H1 (cell line): ENCODE measurements at regions not wholly inside any gene's neighbourhood (a gene's known extent, or its start where the extent isn't known, plus 50 kb on each side); places are given as distances from the start of the nearest gene placed in this dataset.

Experiments
- CTCF ChIA-PET: fragments of 300-600 bp; sonication (Branson Sonifier 250); formaldehyde crosslinking; loops from one replicate; lab custom pipeline; 2021; ENCODE audit not compliant: partially characterized antibody; lab: Charles Lee
- POLR2A ChIA-PET: fragments of 300-600 bp; sonication (Branson Sonifier 250); formaldehyde crosslinking; loops from one replicate; lab custom pipeline; 2021; ENCODE audit warnings: inconsistent platforms; ENCODE audit not compliant: partially characterized antibody; lab: Charles Lee
- DNase-seq, 2 experiments: peaks; one replicate each; pipeline versions ENCODE4 v3.0.0 to v3.0.0-alpha.2; 2010 to 2022; ENCODE audit warnings: low spot score in 2 of 2, low read depth in 1 of 2, mixed read lengths in 1 of 2
- FAIRE-seq: peaks from 2 replicates; lab custom pipeline; 2011; peaks lifted over from hg19 to GRCh38; lab: Jason Lieb, UNC
- H2AFZ ChIP-seq: 2 replicates; pipeline ENCODE4 v1.8.1; 2012; ENCODE audit warnings: low read length, inconsistent platforms
- H2AK5ac ChIP-seq: 2 replicates; pipeline ENCODE4 v1.6.1; 2013; ENCODE audit warnings: low read depth, low read length
- H2BK120ac ChIP-seq: replicated peaks from 2 replicates; pipeline ENCODE3; 2013; ENCODE audit warnings: low read depth, low read length, inconsistent platforms
- H2BK12ac ChIP-seq: 2 replicates; pipeline ENCODE4 v1.6.1; 2013; ENCODE audit warnings: low read depth, low read length
- H2BK15ac ChIP-seq: 2 replicates; pipeline ENCODE4 v1.6.1; 2013; ENCODE audit warnings: low read length
- H2BK20ac ChIP-seq: 2 replicates; pipeline ENCODE4 v1.6.1; 2013; ENCODE audit warnings: low read length
- H2BK5ac ChIP-seq: 2 replicates; pipeline ENCODE4 v1.6.1; 2013; ENCODE audit warnings: low read depth, low read length
- H3K14ac ChIP-seq: 2 replicates; pipeline ENCODE4 v1.6.1; 2013; ENCODE audit warnings: inconsistent platforms; ENCODE audit not compliant: insufficient read length
- H3K18ac ChIP-seq: 2 replicates; pipeline ENCODE4 v1.6.1; 2013; ENCODE audit warnings: low read length; ENCODE audit errors: extremely low read depth
- H3K23ac ChIP-seq: 2 replicates; pipeline ENCODE4 v1.6.1; 2013; ENCODE audit warnings: inconsistent platforms; ENCODE audit not compliant: insufficient read length
- H3K23me2 ChIP-seq: 2 replicates; pipeline ENCODE4 v1.6.1; 2013; ENCODE audit warnings: low read depth, low read length
- H3K27ac ChIP-seq: 2 replicates; pipeline ENCODE4 v1.6.1; 2011; ENCODE audit warnings: low read depth, low read length, inconsistent platforms
- H3K27me3 ChIP-seq, 4 experiments: replicated peaks in 1 of 4; 1 replicate in 1 of 4; 2 replicates in 3 of 4; pipeline versions ENCODE4 v1.6.1 to v1.8.1; 2011 to 2013; ENCODE audit warnings: low read length in 3 of 4, mild to moderate bottlenecking in 3 of 4, inconsistent platforms in 2 of 4, mixed read lengths in 2 of 4, moderate library complexity in 1 of 4; ENCODE audit not compliant: control insufficient read depth in 3 of 4, insufficient read depth in 3 of 4; ENCODE audit errors: extremely low read depth in 1 of 4
- H3K36me3 ChIP-seq, 4 experiments: 2 replicates each; pipeline versions ENCODE4 v1.6.1 to v1.8.1; 2011 to 2013; ENCODE audit warnings: mild to moderate bottlenecking in 4 of 4, low read length in 3 of 4, moderate library complexity in 2 of 4, control low read depth in 1 of 4, inconsistent platforms in 1 of 4; ENCODE audit not compliant: insufficient read depth in 4 of 4, control insufficient read depth in 2 of 4
- H3K4ac ChIP-seq: replicated peaks from 2 replicates; pipeline ENCODE3; 2013; ENCODE audit warnings: low read length, low read depth, mixed read lengths, inconsistent platforms; ENCODE audit not compliant: insufficient read length
- H3K4me1 ChIP-seq, 4 experiments: replicated peaks in 1 of 4; 1 replicate in 1 of 4; 2 replicates in 3 of 4; pipeline versions ENCODE4 v1.6.1 to v1.8.1; 2011 to 2013; ENCODE audit warnings: low read length in 3 of 4, inconsistent platforms in 2 of 4, mixed read lengths in 1 of 4; ENCODE audit not compliant: insufficient read depth in 4 of 4, control insufficient read depth in 3 of 4
- H3K4me2 ChIP-seq, 2 experiments: 2 replicates each; pipeline versions ENCODE4 v1.6.1 to v1.8.1; 2011 to 2013; ENCODE audit warnings: low read depth in 2 of 2, low read length in 2 of 2, control low read depth in 1 of 2, inconsistent platforms in 1 of 2, mild to moderate bottlenecking in 1 of 2; ENCODE audit not compliant: insufficient read depth in 1 of 2
- H3K4me3 ChIP-seq, 4 experiments: fragments of 200-600, 300-600 bp in 1 of 4; sonication (generic), shearing (Covaris generic), sonication (Bioruptor Twin) in 1 of 4; 2 replicates each; pipeline versions ENCODE4 v1.5.1 to v1.8.1; 2011 to 2016; ENCODE audit warnings: low read length in 4 of 4, low read depth in 3 of 4, control low read depth in 2 of 4, inconsistent platforms in 2 of 4, mild to moderate bottlenecking in 2 of 4, mixed read lengths in 1 of 4, moderate library complexity in 1 of 4; ENCODE audit not compliant: insufficient read depth in 2 of 4; ENCODE audit errors: extremely low read depth in 1 of 4
- H3K56ac ChIP-seq: replicated peaks from 2 replicates; pipeline ENCODE3; 2013; ENCODE audit warnings: low read depth, mild to moderate bottlenecking, mixed read lengths, low read length, inconsistent platforms; ENCODE audit not compliant: insufficient read length
- H3K79me1 ChIP-seq: 2 replicates; pipeline ENCODE4 v1.6.1; 2013; ENCODE audit warnings: low read depth, low read length, control low read depth
- H3K79me2 ChIP-seq, 2 experiments: 2 replicates each; pipeline versions ENCODE4 v1.6.1 to v1.8.1; 2012 to 2013; ENCODE audit warnings: low read length in 2 of 2, mild to moderate bottlenecking in 2 of 2, inconsistent platforms in 1 of 2; ENCODE audit not compliant: insufficient read depth in 2 of 2, control insufficient read depth in 1 of 2
- H3K9ac ChIP-seq, 4 experiments: replicated peaks in 1 of 4; 1 replicate in 1 of 4; 2 replicates in 3 of 4; pipeline versions ENCODE4 v1.6.1 to v1.8.1; 2011 to 2013; ENCODE audit warnings: low read depth in 3 of 4, low read length in 3 of 4, control low read depth in 2 of 4, mild to moderate bottlenecking in 2 of 4, moderate library complexity in 2 of 4, inconsistent platforms in 1 of 4; ENCODE audit errors: extremely low read depth in 1 of 4
- H3K9me3 ChIP-seq, 2 experiments: 2 replicates each; pipeline versions ENCODE4 v1.6.1 to v1.8.1; 2012 to 2013; ENCODE audit warnings: mild to moderate bottlenecking in 2 of 2, moderate library complexity in 2 of 2, control low read depth in 1 of 2, inconsistent platforms in 1 of 2, low read depth in 1 of 2, low read length in 1 of 2, mixed read lengths in 1 of 2; ENCODE audit not compliant: insufficient read depth in 2 of 2
- H4K20me1 ChIP-seq, 2 experiments: replicated peaks in 1 of 2; 2 replicates each; pipeline versions ENCODE3 to v1.8.1; 2011 to 2013; ENCODE audit warnings: inconsistent platforms in 2 of 2, low read length in 2 of 2, mild to moderate bottlenecking in 1 of 2; ENCODE audit not compliant: insufficient read depth in 2 of 2, control insufficient read depth in 1 of 2
- H4K5ac ChIP-seq: 2 replicates; pipeline ENCODE4 v1.6.1; 2013; ENCODE audit warnings: low read length, low read depth, mixed read lengths, inconsistent platforms; ENCODE audit not compliant: insufficient read length
- H4K8ac ChIP-seq: 2 replicates; pipeline ENCODE4 v1.8.0; 2013; ENCODE audit warnings: mild to moderate bottlenecking, moderate library complexity, low read length, inconsistent platforms; ENCODE audit not compliant: insufficient read depth; ENCODE audit errors: extremely low read depth
- H4K91ac ChIP-seq: replicated peaks from 2 replicates; pipeline ENCODE3; 2013; ENCODE audit warnings: low read length, mixed read lengths, inconsistent platforms; ENCODE audit not compliant: insufficient read length
- ASH2L ChIP-seq: fragments of 200-600, 300-600 bp; sonication (generic); IDR thresholded peaks from one replicate; pipeline ENCODE4 v1.7.1; 2017; ENCODE audit warnings: low read length
- BRCA1 ChIP-seq: IDR thresholded peaks from 2 replicates; pipeline ENCODE4 v1.6.1; 2012; ENCODE audit warnings: low read depth, low read length, improper control_type of control experiment
- CBX5 ChIP-seq: fragments of 300-800, 300-1000 bp; sonication (generic); IDR thresholded peaks from 2 replicates; pipeline ENCODE4 v1.7.1; 2016; ENCODE audit warnings: antibody characterized with exemption, low read length, low read depth
- CHD2 ChIP-seq: IDR thresholded peaks from 2 replicates; pipeline ENCODE4 v1.6.1; 2012; ENCODE audit warnings: low read length, improper control_type of control experiment
- CTCF ChIP-seq, 3 experiments: IDR thresholded peaks; 1 replicate in 2 of 3; 2 replicates in 1 of 3; pipeline versions ENCODE4 v1.5.1 to v1.6.1; 2011; ENCODE audit warnings: low read length in 3 of 3, mild to moderate bottlenecking in 3 of 3, inconsistent platforms in 2 of 3, low read depth in 1 of 3, moderate library complexity in 1 of 3; ENCODE audit not compliant: insufficient read depth in 1 of 3; ENCODE audit errors: control extremely low read depth in 1 of 3
- KDM4A ChIP-seq: IDR thresholded peaks from one replicate; pipeline ENCODE4 v1.7.1; 2012; ENCODE audit warnings: low read depth, mild to moderate bottlenecking, moderate library complexity, low read length, inconsistent platforms; ENCODE audit not compliant: severe bottlenecking
- MAFK ChIP-seq: IDR thresholded peaks from 2 replicates; pipeline ENCODE4 v1.6.1; 2012; ENCODE audit warnings: low read depth, mild to moderate bottlenecking, improper control_type of control experiment, low read length
- RAD21 ChIP-seq, 2 experiments: IDR thresholded peaks in 1 of 2; conservative IDR thresholded peaks in 1 of 2; 2 replicates each; pipeline ENCODE4 v1.6.1; 2011; ENCODE audit warnings: low read depth in 2 of 2, low read length in 2 of 2, improper control_type of control experiment in 1 of 2, inconsistent platforms in 1 of 2, mild to moderate bottlenecking in 1 of 2, moderate library complexity in 1 of 2
- RNF2 ChIP-seq: fragments of 200-900, 300-1000 bp; sonication (generic); IDR thresholded peaks from 2 replicates; pipeline ENCODE4 v1.7.1; 2016; ENCODE audit warnings: borderline replicate concordance, low read depth, mild to moderate bottlenecking, antibody characterized with exemption, low read length; ENCODE audit not compliant: poor library complexity, severe bottlenecking; ENCODE audit errors: missing control alignments
- SIN3A ChIP-seq, 2 experiments: IDR thresholded peaks in 1 of 2; conservative IDR thresholded peaks in 1 of 2; 2 replicates each; pipeline ENCODE4 v1.6.1; 2011 to 2012; ENCODE audit warnings: low read length in 2 of 2, improper control_type of control experiment in 1 of 2, low read depth in 1 of 2, mild to moderate bottlenecking in 1 of 2
- TBP ChIP-seq: IDR thresholded peaks from 2 replicates; pipeline ENCODE4 v1.6.1; 2011; ENCODE audit warnings: low read depth, low read length, improper control_type of control experiment
- TEAD4 ChIP-seq: IDR thresholded peaks from 2 replicates; pipeline ENCODE4 v1.6.1; 2012; ENCODE audit warnings: low read depth, low read length, inconsistent platforms, mixed read lengths
- WGBS, 2 experiments: shearing (Covaris generic) in 1 of 2; methylation state at CpG; one replicate each; pipeline versions ENCODE4 v1.1.6 to v1.1.7; 2013 to 2015; ENCODE audit warnings: low lambda C conversion rate in 2 of 2, mixed read lengths in 2 of 2, inconsistent platforms in 1 of 2, low coverage in 1 of 2, missing lambda C conversion rate in 1 of 2; ENCODE audit not compliant: insufficient replicate concordance in 2 of 2, insufficient coverage in 1 of 2, insufficient read length in 1 of 2; ENCODE audit errors: extremely low coverage in 1 of 2, missing lambda C conversion rate in 1 of 2; 5-methylcytosine and 5-hydroxymethylcytosine counted together

GRCh38 chrX:42603016-42603415 is 174.9 kb downstream of the PPP1R2C start:
- Histone ChIP-seq H3K9ac (no peak overlapping the region), H4K5ac (no peak overlapping the region), H3K4me2 (no peak overlapping the region), H3K23me2 (no peaks in the 10 kb centered on the region), H3K4ac (no peak overlapping the region), H4K20me1 (no peaks in the 10 kb centered on the region), H2AK5ac (no peak overlapping the region), H3K4me3 (no peak overlapping the region), H3K18ac (no peak overlapping the region), H3K9me3 (no peaks in the 10 kb centered on the region), H3K14ac (no peak overlapping the region), H3K27me3 (no peaks in the 10 kb centered on the region), H3K79me1 (no peaks in the 10 kb centered on the region), H3K27ac (no peak overlapping the region), H2BK15ac (no peak overlapping the region), H3K4me1 (no peaks in the 10 kb centered on the region), H3K79me2 (no peaks in the 10 kb centered on the region), H2BK12ac (no peak overlapping the region), H2BK120ac (no peak overlapping the region), H3K36me3 (no peaks in the 10 kb centered on the region), H4K91ac (no peak overlapping the region), H2BK5ac (no peak overlapping the region), H4K8ac (no peak overlapping the region), H3K56ac (no peak overlapping the region), H2AFZ (no peak overlapping the region), H2BK20ac (no peak overlapping the region), H3K23ac (no peak overlapping the region)
- 100% methylated on average over 2 of the region's 2 CpGs; no CpG with 5 or more reads in 1 of the 2 experiments for WGBS, 2 experiments
- ChIA-PET POLR2A (no interaction called here), CTCF (no interaction called here)
- no peak for DNase-seq
- no peak for FAIRE-seq
- TF ChIP-seq SIN3A (conservative IDR thresholded peaks at IDR 0.05 in 1 of 2, IDR thresholded peaks at IDR 0.05 in 1 of 2; ENCODE audit: low read depth in 1 of 2, low read length in 2 of 2) (no peak), ASH2L (no peak), CHD2 (no peak), TEAD4 (no peak), CBX5 (no peak), MAFK (no peak), BRCA1 (no peak), RNF2 (no peak), TBP (no peak), KDM4A (no peak), RAD21 (IDR thresholded peaks at IDR 0.05 in 1 of 2, conservative IDR thresholded peaks at IDR 0.05 in 1 of 2; ENCODE audit: low read depth in 2 of 2, low read length in 2 of 2) (no peak), CTCF (IDR thresholded peaks at IDR 0.05; ENCODE audit: control extremely low read depth in 1 of 3, insufficient read depth in 1 of 3, low read depth in 1 of 3, low read length in 3 of 3) (no peak)
